ENCODE measurements at regions not wholly inside any gene's neighbourhood (a gene's known extent, or its start where the extent isn't known, plus 50 kb on each side); places are given as distances from the start of the nearest gene placed in this dataset.

DNA sequence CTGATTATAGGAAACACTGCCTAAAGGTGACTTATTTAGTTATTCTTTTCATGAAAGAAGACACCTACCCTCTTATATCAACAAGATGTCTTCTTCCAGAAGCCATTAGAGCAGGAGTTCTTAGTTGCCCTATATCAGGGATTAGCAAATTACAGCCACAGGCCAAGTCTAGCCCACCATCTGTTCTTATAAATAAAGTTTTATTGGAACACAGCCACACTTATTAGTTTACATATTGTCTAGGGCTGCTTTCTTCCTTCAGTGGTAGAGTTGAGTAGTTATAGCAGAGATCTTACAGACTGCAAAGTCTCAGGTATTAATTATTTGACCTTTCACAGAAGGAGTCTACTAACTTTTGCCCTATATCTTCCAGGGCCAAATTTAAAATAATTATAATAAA is 157.2 kb upstream of the NOCT start:
- DNase-seq (ENCODE audit: low spot score), result no peak

DNA sequence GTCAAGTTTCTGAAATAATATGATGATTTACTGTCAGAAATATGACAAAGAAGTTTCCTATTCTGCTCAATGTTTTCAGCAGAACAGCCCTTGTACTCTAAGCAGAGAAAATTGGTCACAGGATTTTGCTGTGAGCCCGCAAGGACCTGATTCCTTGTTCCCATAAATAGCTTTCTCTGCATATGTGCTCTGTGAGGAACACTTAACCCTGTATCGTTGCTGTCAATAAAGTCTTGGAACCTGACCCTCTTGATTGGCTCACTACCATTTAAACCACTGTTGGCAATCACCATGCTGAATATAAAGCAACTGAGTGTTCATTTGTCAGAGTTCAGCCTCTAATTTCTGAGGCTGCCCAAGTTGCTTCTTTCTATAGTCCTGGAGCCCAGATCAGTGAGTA is 158.2 kb upstream of the NOCT start:
- no peak for DNase-seq (ENCODE audit: low spot score)

DNA sequence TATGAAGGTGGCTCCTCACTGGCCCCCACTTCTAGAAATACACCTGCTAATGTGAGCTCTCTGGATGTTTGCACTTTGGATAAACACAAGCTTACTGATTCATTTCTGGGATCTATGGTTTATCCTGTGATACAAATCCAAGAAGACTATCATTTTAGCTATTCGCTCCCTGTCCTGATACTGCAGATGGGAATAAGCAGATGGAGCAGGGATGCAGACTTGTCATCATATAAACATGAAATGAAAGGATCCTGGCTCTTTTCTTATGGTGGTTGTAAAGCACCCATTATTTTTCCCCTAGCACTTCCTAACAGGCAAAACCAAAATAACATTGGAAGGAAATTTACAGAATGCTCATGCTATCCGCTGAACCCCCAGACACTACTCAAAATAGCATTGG is 162.9 kb upstream of the NOCT start:
- no peak for DNase-seq (ENCODE audit: low spot score)

DNA sequence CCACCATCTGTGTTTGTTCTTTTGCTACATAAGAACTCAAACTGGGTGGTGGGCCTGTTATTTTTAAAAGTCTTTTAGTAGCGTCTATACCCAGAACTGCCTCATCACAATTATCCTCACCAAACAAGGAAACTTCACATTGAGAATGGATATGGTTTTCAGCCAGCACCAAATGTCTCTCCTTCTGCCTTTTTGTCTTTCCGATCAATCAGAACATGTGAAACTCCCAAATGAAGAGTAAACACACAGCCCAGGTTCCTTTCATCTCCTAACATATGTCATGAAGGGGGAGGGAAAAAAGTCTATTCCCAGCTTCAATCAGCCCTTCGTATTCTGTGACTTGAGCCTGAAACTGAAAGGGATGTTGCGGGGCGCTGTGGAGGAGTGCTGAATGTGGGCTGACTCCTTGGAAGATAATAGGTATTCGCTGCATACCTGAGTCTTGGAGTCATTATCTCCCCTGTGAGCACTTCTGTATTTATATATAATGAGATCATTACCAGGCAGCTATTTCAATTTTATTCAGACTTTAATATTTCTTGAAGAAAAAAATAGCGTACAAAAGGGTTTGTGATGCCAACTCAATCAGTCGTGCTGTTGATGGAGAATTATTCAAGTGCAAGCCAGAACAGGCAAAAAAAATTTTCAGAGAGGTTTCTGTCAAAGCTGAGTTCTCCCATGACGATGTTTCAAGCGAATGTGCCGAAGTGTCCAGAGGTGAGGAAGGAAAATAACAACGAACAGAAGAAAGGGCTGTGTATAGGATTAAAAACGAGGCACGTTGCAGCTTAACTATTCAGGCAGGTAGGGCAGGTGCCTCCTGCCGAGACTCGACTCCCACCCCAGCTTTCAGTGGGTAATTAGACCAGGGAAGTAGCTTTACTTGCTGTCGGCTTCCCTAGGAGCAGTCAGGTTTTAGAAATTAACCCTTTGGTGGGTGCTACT is 163.9 kb upstream of the NOCT start:
- no peak for DNase-seq (ENCODE audit: low spot score)

DNA sequence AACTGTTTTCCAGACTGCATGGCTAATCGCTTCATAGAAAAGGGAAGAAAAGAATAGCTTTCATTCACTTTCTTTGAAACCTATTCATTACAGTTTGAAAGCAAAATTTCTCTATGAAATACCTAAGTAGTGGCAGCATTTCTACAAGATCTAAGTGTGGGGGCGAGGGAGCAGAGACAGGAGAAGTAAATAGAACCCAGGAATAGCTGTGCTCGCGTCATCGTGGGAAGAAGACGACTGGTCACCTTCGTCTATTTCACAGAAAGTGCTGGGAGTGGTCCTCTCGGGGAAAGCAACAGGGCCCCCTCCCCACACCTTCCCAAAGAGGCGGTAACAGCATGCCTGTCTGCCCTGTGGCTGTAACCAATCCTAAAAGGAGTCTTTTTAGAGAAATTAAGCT is 169.9 kb upstream of the NOCT start:
- DNase-seq (ENCODE audit: low spot score), result no peak

DNA sequence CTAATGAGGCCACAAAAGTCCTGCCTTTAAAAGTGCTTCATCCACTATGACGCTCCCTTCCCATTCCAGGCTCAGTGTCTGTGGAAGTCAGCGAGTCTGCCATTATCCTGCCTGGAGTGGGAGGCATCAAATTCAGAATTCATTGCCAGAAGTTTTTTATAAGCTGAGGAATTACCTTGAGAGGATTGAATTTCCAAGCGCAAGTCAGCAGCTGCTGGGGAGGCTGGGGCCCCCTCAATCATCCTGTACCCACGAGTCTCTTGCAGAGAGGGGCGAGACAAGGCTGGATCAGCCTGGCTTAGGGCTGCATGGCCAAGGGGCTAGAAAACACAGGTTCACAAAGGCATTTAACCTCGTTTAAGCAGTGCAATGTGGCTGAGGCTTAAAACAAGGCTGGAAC is 170.5 kb upstream of the NOCT start:
- no peak for DNase-seq (ENCODE audit: low spot score)

DNA sequence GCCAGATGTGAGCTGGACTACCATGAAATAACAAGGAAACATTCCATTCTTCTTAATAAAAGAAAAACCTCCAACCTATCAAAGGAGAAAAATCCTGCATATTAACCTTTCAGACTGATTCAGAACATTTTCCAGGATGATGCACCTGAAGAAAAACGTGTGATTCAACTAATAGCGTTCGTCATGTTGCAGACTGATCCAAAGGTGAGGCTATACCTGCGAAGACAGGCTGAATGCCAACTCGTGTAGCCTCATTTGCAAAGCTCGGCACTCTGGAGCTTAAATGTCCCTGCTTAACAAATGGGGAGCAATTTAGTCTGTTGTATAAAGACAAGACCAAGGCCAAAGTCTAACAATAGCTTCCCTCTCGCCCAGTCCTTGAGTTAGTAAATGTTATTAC is 172.0 kb upstream of the NOCT start:
- DNase-seq (ENCODE audit: low spot score), result no peak

DNA sequence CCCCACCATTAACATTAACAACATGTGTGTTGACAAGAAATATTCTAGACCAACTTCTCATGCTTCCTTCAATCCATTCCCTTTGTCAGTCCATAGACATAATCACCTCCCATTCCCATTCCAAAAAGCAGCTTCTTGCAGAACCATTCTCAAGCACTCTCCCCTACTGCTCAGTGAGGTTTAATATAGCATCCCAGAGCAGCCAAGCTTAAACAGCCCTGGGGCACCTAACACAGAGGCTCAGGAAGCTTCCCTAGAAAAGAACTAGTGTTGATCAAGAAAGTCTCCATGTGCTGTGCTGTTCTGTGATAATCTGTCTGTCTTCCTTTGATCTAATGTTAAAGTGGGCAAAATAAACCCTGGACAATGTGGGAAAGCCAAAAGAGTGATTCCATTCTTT is 174.2 kb upstream of the NOCT start:
- no peak for DNase-seq (ENCODE audit: low spot score)

DNA sequence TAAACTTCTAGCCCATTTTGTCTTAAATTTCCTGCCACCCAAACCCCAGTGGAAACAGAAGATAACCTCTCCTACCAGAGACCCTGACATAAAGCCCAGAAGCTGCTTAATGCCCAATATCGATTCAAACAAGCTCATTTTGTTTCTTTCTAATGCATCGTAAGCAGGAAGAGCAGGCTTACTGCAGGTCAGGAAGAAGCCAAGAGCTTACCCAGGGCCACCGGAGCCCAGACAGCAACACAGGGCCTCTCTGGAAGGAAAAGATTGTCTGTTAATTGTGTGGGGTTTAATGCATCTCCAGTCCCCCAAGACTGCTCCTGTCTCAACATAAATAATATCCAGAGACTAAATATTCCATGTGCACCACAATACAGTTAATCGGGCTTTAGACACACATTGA is 177.3 kb upstream of the NOCT start:
- DNase-seq (ENCODE audit: low spot score), result no peak

DNA sequence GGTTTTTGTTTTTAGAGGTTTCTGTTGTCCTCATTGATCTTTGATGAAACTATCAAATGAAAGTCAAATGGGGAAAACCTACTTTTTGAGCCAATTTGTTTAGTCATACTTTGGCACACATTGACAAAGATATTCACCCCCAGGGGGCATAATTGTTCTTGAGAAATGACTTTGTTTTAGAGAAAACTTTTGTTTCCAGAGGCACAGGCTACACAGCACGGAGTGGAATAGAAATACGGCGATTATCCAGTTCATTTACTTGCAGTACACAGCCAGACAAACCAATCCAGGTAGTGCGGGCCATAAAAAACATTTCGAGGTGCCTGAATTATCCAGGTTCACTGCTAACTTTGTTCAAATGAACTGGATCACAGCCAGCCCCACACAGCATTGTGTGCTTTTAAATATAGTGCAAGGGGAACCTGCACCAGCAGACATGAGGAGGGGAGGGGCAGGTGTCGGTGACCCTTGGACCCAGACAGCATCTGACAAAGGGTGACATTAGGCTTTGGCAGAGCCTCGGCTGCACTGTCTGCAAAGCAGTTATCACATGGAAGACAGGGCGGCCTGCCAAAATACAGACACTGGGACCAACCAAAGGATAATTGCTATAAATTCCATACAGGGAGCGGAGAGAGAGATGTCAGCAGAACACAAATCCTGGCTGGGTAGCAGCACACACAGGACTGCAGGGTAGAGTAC is 179.6 kb upstream of the NOCT start:
- peak; percentile 44 for DNase-seq (ENCODE audit: low spot score)

DNA sequence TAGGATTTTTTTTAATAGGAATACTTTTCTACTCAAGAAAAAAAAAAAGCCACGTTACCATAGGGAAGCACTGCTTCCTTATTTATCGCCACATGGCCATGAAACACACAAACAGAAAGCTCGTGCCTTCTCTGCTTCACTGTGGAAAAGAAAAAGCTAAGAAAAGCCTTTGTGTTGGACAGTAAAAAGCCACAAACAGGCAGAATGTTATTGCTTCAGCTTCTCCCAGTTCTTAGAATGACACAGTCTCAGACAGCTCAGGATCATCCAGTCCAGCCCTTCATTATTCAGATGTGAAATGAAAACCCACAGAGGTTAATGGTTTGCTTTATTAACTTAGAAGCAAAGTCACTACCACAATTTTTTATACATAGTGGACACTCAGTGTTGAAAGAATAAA is 181.6 kb upstream of the NOCT start:
- DNase-seq (ENCODE audit: low spot score), result no peak

DNA sequence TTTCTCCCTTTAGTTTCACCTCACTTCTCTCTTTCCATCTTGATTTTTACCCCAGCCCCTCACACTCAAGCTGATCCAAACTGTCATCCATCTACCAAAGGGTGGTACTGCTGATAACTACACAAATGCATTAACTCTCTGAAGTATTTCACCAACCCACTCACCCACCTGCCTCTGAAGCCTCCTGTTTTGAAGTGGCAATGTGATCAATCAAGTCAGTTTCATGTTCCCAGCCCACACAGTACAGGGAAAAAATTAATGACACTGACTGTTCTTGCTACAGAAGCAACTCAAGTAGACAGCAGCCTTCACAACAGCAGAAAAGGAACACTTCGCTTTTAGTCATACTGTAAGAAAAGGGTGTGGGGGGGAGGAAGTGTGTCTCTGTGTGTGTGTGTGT is 183.0 kb upstream of the NOCT start:
- no peak for DNase-seq (ENCODE audit: low spot score)

DNA sequence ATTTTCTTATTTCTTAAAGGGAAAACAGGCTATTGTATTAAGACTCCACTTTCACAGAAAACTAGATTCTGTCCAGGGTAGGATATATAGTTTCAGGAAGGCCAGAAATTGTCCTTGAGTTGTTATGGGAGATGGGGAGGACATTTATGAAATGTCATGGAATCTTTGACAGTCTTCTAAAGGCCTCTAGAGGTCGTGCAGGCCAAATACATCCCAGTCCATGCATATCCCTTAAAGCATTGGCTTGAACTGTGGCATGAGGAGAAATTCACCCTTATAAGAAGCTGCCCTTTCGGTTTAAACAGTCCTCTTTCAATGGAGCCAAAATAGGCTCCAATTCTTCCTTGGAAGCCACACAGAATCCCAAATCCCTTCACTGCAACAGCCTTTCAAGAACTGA is 183.6 kb upstream of the NOCT start:
- no peak for DNase-seq (ENCODE audit: low spot score)

DNA sequence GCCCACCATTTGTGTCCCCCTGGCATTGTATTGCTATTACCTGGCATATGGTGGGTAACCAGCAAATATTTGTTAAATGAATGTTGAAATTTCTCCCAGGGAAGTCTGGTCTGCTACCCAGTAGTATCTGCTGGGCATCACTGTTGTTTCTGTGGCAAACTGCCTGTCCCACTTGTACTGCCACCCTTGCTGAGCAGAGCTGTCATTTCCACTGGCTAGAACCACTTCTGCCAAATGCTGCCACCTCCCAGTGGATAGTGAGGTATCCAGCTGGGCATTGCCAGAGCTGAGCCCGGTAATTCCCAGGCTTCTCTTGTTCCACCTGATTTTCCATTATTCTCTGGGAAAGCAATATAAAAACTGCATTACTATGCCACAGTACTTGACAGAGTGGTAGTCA is 186.7 kb upstream of the NOCT start:
- no peak for DNase-seq (ENCODE audit: low spot score)

DNA sequence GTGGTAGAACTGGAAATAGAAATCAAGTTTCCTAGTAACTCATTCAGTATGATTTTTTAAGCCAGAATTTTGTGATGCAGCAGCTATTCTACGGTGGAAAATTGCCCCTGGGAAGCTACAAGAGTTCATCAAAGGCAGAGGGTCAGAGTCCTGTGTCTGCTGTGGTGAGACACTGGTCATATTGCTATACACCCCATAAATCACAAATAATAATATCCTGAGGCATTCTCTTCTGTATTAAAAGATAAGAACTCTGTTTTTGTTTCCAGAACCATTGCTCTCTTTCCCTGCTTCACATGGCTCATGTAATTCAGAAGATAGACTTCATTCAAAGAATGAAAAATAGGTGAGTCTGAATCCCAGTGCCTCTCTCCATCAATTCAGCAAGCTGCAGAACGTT is 188.8 kb upstream of the NOCT start:
- no peak for DNase-seq (ENCODE audit: low spot score)

DNA sequence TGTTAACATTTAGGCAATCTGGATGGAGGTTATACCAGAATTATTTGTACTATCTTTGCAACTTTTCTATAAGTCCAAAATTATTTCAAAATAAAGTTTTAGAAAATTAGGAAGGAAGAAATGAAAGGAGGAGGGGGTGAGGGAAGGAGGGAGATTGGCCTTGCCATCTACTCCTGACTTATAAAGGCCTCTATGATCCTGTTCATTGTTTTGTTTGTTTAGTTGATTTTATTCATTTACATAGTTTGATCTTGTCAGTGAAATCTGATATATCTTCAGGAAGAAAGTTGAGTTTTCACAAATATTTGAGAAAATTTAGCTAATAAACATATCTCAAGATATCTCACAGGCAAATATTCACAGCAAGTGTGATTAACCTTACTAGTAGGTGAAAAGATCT is 189.3 kb upstream of the NOCT start:
- DNase-seq (ENCODE audit: low spot score), result no peak

DNA sequence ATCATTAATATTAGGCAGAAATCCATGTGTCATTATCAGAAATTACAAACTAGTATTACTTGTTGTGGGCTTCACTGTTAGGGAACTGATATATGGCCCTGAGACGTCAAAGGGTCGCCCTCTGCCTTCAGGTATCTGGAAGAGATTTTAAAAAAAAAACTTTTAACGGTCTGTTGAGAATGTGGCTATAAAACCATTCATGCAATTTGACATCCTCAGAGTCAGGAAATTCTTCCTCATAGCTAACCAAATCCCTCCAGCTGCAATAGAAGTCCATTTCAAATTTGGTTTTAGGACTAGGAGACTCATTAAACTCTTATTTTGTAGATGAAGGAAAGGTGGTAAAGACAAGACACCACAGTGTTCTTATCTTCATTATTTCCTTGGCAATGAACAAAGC is 194.2 kb upstream of the NOCT start:
- no peak for DNase-seq (ENCODE audit: low spot score)

DNA sequence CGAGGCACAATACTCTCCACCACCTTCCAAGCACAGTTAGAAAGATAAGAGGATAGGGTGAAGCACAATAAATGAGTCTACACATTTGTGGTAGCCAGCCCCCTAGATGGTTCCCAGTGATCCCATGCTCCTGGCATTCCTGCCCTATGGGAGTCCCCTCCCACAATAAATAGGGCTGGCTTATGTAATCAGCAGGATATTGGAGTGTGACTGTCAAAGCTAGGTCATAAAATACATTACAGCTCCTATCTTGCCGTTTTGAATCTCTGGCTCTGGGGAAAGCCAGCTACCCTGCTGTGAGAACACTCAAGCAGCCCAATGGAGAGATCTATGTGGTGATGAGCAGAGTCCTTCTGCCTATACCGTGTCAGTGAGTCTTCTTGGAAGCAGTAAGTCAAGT is 198.7 kb upstream of the NOCT start:
- no peak for DNase-seq (ENCODE audit: low spot score)

DNA sequence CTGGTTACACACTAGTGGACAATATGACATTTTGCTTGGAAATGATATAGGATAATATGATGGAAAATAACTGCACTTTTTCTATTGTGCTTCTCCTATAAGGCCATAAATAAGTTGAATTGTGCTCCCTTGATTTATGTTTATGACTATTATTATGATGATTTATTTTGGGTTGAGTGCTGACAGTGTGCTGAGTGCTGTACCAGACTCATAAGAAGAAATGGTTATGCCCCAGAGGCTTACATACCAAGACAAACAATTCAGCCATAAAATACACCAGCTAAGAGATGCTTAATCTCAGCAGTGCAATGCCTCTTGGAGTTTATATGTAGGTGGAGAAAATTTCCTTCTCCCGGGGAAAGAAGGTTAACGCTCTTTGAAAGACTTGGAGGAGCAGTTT is 199.8 kb upstream of the NOCT start:
- DNase-seq (ENCODE audit: low spot score), result no peak

DNA sequence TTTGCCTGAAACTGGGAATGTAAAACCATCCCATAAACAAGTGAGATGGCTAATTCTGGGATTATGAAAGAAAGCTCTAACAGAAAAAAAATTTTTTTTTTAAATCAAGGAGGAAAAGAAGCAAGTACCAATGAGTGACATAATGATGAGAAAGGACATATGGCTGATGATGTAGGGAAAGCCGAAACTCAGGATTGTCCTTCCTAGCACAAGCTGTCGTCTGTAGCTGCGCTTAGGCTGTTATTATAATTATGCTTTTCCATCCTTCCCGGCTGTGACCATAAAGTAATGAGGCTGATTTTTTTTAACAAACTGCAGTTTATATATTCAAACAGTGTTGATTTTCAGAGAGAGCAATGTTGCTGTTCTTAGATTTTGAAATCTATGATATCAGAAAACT is 209.8 kb upstream of the NOCT start:
- no peak for DNase-seq (ENCODE audit: low spot score)

DNA sequence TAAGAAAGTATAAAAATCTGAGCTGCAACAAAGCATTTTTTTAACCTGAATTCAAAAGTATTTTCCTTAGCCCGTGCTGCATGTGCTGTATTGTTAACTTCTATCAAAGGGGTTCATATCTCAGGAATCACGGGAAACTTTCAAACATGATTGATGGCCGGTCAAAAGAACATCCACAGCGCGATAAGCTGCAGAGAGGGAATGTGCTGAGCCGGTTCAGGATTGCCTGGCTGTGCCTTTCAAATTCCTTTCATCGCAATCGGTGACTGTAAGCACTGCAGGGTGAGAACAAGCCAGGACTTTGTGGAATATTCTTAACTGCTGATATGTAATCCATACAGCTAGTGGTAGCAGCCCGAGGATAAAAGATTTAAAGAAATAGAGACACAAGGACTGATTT is 210.9 kb upstream of the NOCT start:
- DNase-seq (ENCODE audit: low spot score), result no peak

DNA sequence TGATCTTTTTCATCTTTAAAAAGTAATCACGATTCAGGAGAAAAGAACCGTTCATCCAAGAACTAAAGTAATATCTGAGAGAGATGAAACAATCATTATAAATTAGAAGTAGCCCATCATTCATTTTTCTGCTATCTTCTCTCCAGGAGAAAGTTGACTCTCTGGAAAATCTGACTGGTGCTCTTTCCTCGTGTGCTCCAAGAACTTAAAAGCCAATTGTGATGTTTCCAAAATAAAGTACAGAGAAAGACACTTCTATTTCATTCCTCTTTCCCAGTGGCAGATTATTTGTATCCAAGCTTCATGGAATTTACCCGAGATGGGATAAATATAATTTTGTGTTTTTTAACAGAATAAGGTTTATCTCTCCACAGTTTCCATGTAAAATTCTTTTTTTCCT is 212.5 kb upstream of the NOCT start:
- DNase-seq (ENCODE audit: low spot score), result no peak

DNA sequence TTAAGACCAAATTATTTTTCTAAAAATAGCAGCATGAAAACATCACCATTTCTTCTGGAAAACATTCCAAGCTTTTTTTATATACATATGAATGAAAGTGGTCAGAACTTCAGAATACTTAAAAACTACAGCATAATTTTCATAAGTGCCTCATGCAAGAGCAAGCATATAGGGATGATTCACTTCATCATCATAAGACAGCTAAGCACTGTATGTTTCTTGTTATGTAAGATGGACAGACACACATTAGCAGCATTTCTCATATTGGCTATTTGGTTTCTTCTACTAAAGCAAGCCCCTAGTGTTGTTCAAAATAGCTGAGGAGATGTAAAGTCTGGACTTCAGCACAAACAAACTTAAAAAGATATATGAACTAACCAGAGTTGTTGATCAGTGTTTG is 213.1 kb upstream of the NOCT start:
- no peak for DNase-seq (ENCODE audit: low spot score)

DNA sequence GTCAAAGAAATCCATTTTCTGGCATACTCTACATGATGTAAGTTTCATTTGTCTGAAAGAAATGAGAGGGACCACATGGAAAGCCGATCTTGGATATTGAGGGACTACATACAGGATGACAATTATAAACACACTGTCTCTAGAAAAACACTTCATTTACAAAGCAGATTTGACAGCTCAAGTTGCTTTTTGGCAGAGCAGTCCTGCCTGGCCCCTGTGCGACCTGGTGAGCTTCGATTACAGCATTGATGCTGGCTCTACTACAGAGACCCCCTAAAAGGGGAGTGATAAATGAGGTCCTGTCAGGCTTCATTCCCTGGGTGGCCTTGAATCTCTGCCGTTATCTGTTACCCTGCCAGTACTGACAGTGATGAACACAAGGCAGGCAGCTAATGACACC is 215.2 kb upstream of the NOCT start:
- no peak for DNase-seq (ENCODE audit: low spot score)

All from mucosa of gallbladder (tissue), 1 donor.